ENCODE measurements at regions not wholly inside any gene's neighbourhood (a gene's known extent, or its start where the extent isn't known, plus 50 kb on each side); places are given as distances from the start of the nearest gene placed in this dataset.
"Not testable (repeated sequence)": the region's sequence is repeated elsewhere in the genome, so short reads cannot be mapped to it uniquely, and the experiment has no call there.

DNA sequence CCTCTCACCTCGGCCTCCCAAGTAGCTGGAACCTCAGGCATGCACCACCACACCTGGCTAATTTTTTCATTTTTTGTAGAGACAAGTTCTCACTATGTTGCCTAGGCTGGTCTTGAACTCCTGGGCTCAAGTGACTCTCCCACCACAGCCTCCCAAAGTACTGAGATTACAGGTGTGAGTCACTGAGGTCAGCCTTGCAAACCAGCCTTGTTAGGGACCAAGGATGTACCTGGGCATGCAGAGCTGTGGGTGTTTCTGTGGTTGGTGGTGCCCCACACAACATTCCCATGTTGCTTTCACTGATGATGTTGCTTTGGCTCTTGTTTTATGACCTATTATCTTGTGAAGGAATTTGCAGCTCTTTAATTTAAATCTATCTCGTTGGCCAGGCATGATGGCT lies 54.8 kb downstream of the OTUD1 start:
- no peak for DNase-seq (ENCODE audit: low read depth in 2 of 2)

DNA sequence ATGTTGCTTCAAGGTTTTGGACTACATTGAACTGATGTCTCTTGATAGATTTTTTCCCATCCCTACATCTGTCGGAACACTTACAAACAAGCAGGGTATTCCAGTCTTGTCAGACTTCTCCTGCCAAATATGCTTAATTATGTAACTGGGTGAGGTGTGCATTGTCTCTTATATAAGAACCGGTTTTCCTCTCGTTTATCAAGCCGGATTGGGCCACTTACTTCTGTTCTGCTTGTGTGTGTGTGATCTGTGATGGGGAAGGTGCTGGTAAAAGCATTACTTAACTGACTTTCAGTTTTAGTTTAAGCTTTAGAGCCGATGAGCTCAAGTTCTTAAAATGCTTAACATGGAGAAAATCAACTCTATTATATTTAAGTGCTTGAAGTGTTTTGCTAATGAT lies 57.9 kb downstream of the OTUD1 start:
- DNase-seq (ENCODE audit: low read depth in 2 of 2), result no peak

DNA sequence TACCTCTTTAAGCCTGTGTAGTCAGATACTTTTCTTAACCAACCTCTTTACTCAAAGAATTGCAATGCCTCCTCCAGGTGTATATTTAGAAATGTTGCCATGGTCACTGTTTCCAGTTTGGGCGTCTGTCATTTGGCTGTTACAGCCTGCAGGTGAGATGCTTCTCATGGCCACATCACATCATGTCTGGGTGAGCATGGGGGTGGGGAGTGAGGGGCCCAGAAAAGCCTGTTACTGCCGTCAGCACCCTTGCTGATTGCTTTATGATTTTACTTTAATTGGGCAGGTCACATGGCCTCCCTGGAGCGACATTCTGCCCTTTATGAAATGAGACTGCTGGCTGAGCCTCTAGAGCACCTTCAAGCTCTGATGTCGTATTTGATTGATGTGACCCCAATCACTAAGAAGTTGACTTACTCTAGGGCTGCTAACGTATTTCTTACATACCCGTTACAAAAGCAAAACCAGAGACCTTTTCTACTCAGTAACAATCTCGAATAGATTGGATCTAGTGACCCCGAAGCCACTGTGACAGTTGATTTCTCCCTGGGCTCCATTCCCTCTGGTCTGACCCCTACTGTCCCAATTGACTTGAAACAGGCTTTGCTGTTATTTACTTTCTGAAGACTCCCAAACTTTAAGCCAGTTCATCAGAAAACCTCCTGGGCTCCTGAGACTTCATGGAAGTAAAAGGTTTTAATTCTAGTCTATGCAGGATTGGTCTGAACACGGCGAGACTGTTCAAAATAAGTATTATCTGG lies 60.7 kb downstream of the OTUD1 start:
- DNase-seq (ENCODE audit: low read depth in 2 of 2), result no peak

DNA sequence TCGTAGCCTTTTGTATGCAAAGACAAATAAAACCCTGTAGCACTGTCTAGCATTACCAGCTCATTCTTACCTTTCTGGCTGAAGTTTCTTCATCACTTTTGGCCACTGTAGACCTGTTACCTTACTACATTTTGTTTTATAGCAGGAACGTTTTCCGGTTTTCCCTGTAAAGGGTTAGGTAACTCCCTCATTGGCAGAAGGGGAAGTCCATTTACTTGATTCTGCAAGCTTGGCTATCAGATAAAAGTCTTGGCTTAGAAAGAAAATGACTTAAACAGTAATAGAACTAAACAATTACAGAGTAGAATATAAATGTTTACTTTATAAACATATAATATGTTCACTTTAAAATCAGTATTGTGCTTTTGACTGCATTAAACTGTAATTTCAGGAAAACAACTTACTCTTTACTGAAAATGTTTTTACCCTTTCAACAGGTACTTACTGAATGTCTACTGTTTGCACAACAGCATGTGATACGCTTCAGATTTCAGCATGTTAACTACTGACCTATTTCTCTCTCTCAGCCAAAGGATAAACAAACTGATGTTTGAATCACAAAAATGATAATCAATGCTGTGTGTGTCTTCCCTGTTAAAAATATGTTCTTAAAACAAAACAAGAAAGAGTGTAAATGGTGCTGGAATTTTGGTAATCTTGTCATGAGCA lies 67.1 kb downstream of the OTUD1 start:
- DNase-seq (ENCODE audit: low read depth in 2 of 2), result no peak

DNA sequence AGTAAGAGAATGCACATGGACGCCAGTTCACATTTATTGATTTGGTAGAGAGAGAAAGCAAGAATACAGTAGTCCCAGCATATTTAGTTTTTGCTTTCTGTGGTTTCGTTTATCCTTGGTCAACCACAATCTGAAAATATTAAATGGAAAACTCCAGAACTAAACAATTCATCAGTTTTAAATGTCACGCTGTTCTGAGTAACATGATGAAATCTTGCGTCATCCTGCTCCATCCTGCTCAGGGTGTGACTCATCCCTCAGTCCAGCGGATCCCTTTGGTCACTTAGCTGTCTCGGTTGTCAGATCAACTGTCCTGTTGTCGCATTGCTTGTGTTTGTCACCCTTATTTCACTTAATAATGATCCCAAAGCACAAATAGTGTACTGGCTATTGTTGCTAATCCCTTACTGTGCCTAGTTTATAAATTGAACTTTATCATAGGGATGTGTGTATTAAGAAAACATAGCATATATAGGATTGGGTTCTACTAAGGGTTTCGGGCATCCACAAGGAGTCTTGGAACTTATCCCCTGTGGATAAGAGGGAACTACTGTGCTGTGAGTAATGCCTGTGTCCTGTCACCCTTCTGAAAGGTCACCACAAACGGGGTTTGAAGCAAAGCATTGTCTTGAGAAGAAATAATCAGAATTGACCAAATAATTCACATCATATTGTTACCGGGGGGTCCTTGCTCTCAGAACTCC lies 73.6 kb downstream of the OTUD1 start:
- DNase-seq (ENCODE audit: low read depth in 2 of 2), result no peak

DNA sequence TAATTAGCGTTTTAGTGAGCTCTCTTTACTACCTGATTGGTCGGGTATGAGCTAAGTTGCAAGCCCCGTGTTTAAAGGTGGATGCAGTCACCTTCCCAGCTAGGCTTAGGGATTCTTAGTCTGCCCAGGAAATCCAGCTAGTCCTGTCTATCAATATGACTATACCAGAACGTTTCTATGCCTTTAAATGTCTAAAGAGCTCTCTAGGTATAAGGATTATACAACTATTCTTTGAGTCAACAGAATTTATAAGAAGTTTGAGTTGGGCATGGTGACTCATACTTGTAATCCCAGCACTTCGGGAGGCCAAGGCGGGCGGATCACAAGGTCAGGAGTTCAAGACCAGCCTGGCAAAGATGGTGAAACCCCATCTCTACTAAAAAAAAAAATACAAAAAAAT lies 74.7 kb downstream of the OTUD1 start:
- DNase-seq (ENCODE audit: low read depth in 2 of 2), result not testable (repeated sequence)

DNA sequence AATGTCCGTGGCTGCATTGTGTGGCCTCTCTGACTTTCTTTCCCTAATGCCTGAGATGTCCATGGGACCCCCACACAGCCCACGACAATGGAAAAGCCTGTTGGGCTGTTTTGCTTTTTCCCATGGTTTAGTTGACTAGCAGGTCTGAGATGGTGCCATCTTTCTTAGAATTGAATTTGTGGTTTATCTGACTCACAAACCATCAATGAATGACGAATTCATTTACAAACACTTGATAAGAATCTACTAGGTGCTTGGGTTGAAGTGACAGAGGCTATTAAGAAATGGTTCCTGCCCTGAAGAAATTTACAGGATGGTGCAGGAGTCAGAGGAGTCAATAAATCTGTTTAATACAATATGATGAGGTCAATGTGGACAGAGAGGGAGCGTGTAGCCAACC lies 75.4 kb downstream of the OTUD1 start:
- DNase-seq (ENCODE audit: low read depth in 2 of 2), result no peak

DNA sequence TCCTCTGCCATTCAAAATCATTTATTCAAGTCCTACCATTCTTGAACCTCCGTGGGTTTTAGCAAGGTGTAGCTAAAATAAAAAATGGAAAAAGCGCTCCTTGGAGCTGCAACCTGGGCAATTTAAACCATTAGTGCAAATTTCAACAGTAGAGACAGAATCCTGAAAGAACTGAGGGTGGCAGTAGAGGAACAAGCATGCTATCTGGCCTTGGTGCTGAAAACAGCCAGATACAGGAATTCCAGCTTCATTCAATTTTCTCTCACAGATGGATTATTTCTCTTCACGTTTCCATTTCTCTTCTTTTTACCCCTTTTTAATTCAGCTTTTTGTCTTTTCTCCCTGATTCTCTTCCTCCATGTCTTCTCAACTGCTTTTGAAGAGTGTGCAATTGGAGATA lies 77.7 kb downstream of the OTUD1 start:
- no peak for DNase-seq (ENCODE audit: low read depth in 2 of 2)

DNA sequence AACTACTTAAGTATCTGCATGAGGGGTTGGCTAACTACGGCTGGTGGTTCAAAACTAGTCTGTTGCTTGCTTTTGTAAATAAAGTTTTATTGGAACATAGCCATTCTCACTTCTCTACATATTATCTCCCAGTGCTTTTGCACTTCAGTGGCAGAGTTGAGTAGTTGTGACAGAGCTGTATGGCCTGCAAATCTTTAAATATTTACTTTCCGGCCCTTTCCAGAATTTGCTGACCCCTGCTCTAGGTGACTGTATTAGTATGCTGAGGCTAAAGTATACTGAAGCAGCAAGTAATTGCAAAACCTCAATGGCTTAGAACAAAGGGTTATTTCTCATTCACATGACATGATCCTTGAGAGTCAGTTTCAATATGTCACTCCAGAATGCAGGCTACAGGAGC lies 78.3 kb downstream of the OTUD1 start:
- DNase-seq (ENCODE audit: low read depth in 2 of 2), result no peak

DNA sequence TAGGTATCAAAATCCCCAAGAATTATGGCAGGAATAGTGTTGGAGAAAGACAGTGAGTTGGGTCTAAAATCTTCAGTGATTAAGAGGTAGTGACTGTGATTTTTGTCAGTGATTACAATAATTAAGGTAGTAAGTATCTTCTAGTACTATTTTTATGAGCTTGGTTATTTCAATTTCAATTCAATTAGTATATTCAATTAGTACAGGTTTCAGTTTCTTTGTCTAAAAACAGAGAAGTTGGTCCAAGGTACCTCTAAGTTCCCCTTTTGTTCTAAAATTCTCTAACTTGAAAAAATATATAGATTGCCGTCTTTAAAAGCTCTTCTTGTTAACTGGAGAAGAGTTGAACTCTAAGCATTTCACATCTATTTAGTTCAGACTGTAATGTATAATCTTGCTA lies 82.9 kb downstream of the OTUD1 start:
- DNase-seq (ENCODE audit: low read depth in 2 of 2), result no peak

DNA sequence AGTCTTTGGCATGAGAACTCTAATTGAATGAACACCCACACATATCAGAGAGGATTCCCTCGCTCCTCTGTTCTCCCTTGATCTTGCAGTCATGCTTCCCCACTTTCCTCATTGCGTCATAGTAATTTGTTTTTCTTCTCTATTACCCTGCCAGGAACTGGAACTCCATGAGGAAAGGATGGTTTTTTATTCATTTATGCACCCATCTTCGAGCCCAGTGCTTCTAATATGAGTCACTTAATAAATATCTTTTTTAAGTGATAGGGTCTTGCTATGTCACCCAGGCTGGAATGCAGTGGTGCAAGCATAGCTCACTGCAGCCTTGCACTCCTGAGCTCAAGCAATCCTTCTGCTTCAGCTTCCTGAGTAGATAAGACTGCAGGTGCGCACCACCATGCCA lies 83.5 kb downstream of the OTUD1 start:
- DNase-seq (ENCODE audit: low read depth in 2 of 2), result no peak

DNA sequence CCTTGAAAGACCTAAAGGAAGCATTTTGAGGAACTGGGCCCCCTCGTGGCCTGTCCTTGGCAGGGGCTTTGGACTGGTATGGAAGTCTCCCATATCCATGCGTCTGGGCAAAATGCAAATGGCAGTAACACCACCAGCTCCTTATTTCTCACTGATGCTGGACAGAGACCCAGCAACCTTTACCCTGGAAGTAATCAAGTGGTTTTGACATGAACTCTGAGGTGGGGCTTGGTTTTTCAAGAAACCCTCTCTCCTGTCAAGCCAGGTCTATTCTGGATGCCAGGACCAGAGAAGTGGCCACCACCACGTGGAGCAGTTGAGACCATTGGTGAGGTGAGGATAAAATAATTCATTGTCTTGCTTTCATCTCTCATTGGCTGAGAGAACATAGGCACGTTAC lies 84.4 kb downstream of the OTUD1 start:
- DNase-seq (ENCODE audit: low read depth in 2 of 2), result no peak

DNA sequence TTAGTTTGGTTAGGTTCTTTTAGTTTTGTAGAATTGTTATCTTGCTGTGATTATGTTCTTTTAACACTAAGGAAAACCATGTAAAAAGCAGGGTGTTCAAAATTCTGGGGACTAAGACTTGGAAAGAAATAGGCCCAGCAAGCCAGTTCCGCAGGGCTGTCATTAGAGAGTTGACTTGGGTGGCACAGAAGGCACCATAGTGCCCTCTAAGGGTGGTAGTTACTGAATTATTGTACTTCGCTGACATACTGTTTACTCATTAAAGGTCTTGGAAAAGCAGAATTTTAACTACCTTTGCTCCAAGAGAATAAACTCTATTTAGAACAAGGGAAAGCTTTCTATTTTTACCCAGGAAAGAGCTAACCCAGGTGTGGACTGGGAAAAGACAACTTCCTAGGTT lies 86.5 kb downstream of the OTUD1 start:
- DNase-seq (ENCODE audit: low read depth in 2 of 2), result no peak

DNA sequence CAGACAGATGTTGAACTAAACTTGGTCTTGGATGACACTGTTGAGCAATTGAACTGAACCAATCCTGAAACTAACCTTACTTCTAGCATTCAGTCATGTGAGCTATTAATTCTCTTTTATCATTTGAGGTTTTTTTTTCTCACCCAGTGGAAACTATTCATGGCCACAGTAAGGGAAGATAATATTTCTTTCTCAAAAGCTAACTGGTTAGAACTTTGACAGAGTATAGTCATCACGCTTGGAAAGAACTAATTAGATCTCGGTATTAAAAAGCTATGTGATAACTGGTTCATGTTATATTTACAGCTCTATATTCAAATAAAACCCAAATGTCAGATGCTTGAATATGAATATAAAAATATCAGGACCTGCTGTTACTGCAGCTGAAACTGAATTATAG lies 89.5 kb downstream of the OTUD1 start:
- DNase-seq (ENCODE audit: low read depth in 2 of 2), result no peak

DNA sequence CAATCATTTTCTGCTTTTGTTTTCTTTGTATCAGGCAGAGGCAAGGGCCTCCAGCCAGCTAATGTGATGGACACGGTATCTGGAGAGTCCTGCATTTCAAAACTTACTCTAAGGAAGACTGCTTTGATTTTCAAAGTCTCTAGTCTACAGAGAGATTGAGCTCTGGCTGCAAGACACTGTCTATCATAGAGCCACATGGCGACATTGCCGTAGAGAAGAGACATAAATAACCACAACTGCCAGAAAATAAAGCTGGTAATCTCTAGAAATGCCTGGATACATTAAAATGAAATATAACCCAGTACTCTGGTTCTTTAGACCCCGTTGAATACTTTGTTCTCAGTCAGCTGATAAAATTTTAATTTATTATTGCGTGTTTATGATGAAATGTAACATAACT lies 90.8 kb downstream of the OTUD1 start:
- DNase-seq (ENCODE audit: low read depth in 2 of 2), result no peak

DNA sequence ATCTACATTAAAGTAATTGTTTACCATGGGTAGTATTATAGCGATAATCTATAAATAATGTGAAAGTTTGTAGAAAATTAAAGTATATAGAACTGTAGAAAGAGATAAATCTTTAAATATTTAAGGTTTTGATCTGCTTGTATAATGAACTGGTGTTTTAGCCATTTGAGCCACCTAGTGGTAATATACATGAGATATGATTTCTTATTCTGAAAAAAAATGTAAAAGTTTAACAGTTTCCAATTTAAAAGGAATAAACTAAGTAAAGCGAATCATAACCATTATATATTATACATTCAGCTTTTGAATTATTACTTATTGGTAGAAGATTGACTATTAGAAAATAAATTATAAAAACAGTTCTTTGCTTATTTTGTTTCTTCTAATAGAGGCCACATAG lies 91.2 kb downstream of the OTUD1 start:
- DNase-seq (ENCODE audit: low read depth in 2 of 2), result no peak

DNA sequence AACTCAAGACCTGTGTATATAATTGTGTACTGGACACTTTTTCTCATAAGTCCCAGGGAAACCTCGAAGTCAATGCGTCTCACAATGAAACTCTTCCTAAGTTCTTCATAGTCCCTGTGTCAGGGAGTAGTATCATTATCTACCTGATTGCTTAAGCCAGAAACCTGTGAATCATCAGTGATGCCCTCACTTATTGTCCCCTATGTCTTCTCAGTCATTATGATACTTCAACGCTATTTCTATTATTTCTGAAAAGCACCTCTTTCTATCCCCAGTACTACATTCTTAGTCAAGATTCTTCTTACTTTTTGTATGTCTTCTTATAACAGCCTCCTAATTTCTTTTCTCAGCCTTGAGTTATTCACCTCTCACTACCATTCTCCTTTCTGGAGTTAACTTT lies 94.3 kb downstream of the OTUD1 start:
- DNase-seq (ENCODE audit: low read depth in 2 of 2), result no peak

DNA sequence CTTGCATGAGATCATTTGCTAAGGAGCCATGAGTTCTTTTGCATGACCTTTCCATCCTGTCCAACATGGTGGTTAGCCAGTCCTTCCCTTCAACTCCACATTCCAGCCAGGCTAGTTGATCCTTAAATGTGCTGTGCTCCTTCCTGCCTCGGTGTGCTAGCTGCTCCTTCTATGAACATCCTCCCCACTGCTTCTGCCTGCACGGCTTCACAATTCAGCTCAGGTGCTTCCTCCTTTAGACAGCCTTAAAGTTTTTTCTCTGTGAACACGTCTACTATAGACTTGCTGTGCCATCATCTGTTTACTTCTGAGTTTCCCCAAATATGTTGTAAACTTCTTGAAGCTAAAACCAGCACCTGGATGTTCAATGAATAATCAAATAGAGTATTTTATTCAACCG lies 95.5 kb downstream of the OTUD1 start:
- no peak for DNase-seq (ENCODE audit: low read depth in 2 of 2)

DNA sequence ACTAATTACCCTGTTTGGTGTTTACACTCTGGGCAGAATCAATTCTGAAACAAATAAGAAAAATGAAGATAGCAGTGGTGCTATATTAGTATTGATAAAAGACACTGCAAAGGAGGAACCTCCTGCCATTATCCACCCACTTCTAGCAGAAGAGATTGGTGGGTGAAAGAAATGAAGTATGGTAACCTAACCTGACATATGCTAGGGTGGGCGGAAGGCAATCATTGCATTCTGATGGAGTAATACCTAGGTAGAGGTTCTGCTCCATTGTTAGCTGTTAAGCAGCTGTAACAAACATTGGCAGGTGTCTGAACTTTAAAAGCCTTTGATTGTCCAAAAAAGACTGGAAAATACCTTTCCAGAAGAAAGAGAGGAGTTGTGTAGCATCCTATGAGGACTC lies 95.9 kb downstream of the OTUD1 start:
- no peak for DNase-seq (ENCODE audit: low read depth in 2 of 2)

DNA sequence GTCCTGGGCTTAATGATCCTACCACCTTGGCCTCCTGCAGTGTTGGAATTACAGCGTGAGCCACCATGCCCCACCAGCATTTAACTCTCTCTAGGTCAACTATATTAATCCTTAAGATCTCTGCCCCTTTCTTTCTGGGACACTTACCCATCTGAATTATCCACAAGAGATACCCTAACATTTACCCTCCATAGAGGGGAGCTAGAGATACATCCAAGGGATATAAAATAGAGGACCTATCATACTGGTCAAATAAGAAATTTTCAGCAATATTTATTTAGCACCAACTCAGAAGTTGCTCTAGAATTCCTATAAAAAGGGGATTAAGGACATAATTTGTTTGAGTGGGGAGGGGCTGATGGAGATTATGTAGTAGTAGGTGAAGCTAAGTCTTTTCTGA lies 96.5 kb downstream of the OTUD1 start:
- DNase-seq (ENCODE audit: low read depth in 2 of 2), result no peak

DNA sequence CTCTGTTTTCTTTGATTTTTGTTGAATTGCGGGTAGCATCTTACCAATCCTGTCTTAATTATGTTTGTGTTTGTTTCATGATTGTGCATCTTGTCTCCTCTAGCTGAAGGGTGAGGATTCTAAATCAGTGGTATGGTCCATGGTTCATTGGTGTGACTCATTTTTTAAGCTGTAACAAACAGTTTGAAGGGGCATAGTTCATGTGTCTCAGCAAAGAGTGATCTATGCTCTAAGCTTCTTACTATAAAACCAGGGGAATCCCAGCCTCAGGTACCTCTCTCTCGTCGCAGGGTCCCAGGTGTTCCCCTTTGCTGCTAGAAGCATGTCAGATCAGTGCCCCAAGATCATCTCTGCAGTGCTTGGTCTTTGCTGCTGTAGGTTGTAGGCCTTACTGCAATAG lies 100.1 kb downstream of the OTUD1 start:
- DNase-seq (ENCODE audit: low read depth in 2 of 2), result no peak

DNA sequence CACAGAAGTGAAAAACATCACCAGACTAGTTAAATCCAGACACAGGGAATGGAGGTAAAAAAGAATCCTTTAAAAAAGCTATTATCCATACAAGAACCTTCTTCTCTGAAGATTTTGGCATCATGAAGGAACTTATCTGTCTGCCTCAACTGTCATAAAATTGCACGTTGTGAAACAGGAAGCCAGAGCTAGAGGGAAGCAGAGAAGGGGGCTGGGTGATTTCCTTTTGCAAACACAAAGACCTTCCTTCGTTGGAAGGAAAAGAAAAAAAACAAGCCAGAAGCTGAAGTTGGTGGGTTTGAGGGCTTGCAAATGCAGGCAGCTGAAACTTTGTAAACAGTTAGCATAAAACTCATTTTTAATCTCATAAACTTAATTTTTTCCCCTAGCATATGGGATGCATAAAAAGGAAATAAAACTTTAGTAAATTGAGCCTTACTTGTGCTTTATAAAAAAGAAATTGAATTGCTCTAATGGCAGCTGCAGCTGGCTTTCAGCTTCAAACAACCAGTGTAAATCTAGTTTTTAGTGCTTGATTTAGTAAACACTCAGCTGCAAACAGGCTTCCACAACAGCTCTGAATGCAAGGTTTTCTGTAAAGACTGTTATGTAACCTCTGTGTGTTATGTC lies 101.6 kb downstream of the OTUD1 start:
- no peak for DNase-seq (ENCODE audit: low read depth in 2 of 2)
